GM19452 (cell line): ENCODE measurements at regions not wholly inside any gene's neighbourhood (a gene's known extent, or its start where the extent isn't known, plus 50 kb on each side); places are given as distances from the start of the nearest gene placed in this dataset.

Experiments used
- ATAC-seq: cut with Tn5 transposase; IDR thresholded peaks from one replicate; pipeline ENCODE4 v1.9.1; 2021; ENCODE audit not compliant: unreplicated experiment

- no peak for ATAC-seq
Observed at GRCh38 chr2:66382091-66382490, 52.8 kb upstream of the MEIS1 start.

GRCh38 chr2:66379473-66379872 is 55.5 kb upstream of the MEIS1 start:
- no peak for ATAC-seq

GRCh38 chr2:66377832-66378231 is 57.1 kb upstream of the MEIS1 start:
- no peak for ATAC-seq

- ATAC-seq: no peak
Observed at GRCh38 chr2:66370824-66371223, 64.1 kb upstream of the MEIS1 start.

DNA sequence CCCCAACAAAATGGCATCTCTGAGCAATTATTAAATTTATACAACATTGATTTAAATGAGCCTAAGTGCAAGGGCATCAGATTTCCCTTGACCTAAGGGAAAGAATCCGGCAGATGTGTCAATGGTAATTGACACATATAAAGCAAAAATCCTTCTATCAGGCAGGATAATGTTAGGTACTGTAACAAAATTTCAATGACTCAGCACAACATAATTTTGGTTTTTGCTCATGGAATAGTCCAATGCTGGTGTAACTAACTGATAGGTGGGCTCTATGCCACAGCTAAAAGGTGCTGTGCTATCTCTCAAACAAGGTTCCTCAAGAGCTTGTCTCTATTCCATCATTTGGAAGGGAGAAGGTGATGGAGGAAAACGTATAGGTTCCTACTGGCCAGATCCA is 68.3 kb upstream of the MEIS1 start:
- no peak for ATAC-seq

- ATAC-seq: no peak
Observed at GRCh38 chr2:66364495-66365333, 70.2 kb upstream of the MEIS1 start.

- ATAC-seq: no peak
Observed at GRCh38 chr2:66362701-66363100, 72.2 kb upstream of the MEIS1 start.

DNA sequence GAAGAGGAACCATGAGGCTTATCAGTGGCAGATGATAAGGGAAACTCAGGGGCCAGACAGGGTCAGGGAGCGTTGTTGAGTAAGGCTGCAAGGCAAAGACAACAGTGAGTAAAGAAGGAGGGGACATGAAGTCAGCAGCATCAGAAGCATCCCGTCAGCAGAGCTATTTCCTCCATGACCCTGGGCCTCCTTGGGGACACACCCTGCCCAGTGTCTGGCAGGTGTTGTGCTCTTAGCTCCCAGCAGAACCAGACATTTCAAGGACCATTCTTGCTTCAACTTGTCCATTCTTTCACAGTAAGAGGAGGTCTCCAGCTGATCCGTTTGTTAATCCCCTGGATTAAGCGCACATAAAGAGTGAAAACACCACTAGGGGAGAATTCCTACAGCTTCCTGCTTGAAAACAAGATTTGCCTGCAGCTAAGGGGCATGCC is 88.7 kb upstream of the MEIS1 start:
- no peak for ATAC-seq

- no peak for ATAC-seq
Observed at GRCh38 chr2:66344087-66344663, 90.8 kb upstream of the MEIS1 start.

GRCh38 chr2:66343259-66343658 is 91.7 kb upstream of the MEIS1 start:
- no peak for ATAC-seq

GRCh38 chr2:66340521-66340920 is 94.4 kb upstream of the MEIS1 start:
- no peak for ATAC-seq

GRCh38 chr2:66334237-66335029 is 100.5 kb upstream of the MEIS1 start:
- no peak for ATAC-seq

- no peak for ATAC-seq
Observed at GRCh38 chr2:66331176-66331575, 103.7 kb upstream of the MEIS1 start.

DNA sequence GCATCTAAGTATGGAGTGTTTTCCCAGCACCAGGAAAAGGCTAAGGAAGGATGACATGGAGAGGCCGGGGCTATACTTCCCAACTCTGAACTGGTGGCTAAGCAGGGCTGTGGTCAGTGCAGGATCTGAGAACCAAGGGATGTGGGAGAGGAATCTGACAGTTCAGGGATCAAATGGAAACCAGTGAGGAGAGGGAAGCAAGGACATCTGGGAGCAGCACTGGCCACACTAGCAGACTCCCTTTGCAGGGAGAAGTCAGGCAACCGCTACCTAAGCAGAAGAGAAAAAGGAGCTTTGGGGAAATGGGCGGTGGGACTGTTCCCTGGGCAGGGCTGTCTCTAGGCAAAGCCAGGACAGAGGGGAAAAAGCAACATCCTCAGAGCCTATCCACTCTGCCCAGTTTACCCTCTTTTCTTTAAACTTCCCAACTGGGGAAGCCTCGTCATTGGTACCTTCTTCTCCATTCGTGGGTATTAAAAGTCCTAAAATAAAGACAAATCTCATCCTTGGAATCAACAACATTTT is 105.8 kb upstream of the MEIS1 start:
- ATAC-seq: no peak

- ATAC-seq: no peak
Observed at GRCh38 chr2:66327066-66327740, 107.7 kb upstream of the MEIS1 start.

GRCh38 chr2:66324909-66325528 is 109.9 kb upstream of the MEIS1 start:
- no peak for ATAC-seq

DNA sequence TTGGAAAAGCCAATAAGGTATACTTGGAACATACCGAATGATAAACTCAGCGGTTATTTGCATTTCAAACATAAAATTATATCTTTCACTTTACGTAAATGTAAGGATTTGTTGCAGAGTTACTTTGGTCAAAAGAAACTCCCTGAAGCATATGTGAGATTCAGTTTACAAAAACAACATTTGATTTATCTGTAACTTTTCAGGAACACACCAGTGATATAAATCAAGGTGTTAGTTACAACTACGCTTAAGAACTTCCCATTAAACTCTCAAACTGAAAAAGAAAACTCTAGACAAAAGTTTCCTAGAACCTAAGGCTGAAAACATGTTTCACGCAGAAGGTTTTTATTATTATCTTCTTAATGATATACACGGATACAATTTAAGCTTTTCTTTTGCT is 110.6 kb upstream of the MEIS1 start:
- ATAC-seq: no peak

DNA sequence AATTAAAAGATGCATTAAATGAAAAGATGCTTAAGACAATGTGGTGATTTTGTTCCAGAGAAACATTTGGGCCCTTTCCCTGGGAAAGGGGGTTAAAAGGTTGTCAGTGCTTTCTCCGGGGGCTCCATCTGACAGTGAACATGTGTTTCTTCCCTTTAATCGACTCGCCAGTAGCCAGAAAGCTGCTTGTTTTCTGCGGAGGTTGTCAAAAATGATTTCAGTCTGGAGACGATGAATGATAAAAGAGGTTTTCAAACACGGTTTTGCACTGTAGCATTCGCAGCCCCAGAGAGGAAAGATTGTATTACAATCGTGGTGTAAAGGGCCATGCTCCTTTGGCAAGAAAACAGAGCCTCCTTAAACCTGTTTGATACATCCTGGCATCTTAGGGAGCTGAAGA is 111.5 kb upstream of the MEIS1 start:
- ATAC-seq: no peak

DNA sequence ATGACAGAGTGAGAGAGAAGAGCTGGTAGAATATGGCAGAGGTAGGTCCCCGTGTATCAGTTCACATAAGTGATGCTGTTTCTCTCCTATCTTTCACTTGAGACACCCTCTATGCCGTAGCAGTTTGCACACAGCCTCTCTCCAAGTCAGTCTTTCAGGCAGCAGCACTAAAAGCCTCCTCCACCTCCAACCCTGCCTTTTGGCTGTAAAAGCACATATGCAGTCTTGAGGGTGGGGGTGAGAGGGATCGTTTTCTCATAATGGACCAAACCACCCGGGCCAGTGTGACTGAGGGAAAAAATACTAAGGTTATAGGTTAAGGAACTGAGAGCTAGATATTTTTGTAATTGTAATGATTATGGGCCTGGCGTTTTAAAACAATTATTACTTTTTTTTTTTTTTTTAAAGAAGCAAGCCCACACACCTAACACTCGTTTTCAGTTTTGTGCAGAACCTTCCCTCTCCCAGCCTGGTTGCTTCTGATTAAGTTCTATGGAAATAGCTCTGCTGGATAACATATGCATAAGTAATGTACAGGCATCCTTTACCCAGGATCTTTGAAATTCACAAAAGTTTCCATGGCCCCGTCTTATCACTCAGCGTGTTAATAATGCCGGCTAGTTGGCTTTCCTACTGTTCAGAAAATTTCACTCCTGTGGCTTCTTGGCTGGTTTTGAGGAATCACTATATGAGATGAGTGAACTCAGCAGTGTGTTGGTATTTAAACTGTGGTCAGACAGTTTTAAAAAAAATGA is 112.2 kb upstream of the MEIS1 start:
- ATAC-seq: no peak

DNA sequence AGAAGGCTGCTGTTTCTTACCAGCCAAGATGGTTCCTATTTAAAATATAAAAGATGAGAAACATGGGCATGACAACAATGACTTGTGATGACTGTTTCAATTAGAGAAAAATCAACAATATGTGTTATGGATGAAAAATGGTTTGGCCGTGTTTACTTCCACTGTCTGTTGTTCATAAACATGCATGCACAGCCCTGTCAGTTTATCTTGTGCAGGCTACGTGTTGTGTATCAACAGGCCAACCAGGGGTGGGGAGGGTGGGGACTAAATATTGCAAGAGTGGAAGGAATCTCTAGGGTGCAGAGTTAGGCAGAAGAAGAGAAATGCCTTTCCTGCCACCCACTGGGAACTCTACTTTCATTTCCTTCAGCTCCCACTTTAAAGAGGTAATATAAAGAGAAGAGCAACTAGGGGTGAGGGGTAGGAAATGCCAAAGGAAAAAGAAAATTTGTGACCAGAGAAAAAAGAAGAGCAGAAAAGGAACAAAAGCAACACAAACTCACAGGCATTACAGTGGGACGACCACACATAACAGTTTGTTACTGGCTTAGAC is 116.8 kb upstream of the MEIS1 start:
- no peak for ATAC-seq
